NCI-H526 (cell line): ENCODE measurements at regions not wholly inside any gene's neighbourhood (a gene's known extent, or its start where the extent isn't known, plus 50 kb on each side); places are given as distances from the start of the nearest gene placed in this dataset.

ENCODE experiments used
- DNase-seq, 2 experiments: peaks; one replicate each; lab custom pipeline; 2025; lab: John Stamatoyannopoulos, UW

- DNase-seq: peak in 1 of 2 experiments; percentile 32
These were observed 65.7 kb upstream of the CCDC196 start for GRCh38 chr14:66420251-66421006.

- no peak for DNase-seq
These were observed 63.9 kb upstream of the CCDC196 start for GRCh38 chr14:66421990-66422946.

DNA sequence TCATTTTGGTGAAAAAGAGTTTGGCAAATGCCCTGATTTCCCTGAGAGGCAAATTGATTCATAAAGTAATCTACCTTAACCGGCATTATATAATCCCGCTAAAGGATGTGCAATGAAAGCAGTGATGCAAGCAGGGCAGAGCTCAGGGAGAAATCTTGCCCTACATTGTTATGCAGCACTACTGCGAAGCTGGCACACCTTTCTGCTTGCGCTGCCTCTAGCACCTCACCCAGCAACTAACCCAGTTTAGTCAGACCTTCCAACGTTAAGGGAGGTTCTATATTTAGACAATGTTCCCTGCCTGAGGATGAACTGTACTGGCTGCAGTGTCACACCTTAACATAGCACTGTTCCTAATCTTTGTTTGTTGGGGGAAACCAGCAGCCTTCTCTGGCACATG is 60.8 kb upstream of the CCDC196 start:
- no peak for DNase-seq

DNA sequence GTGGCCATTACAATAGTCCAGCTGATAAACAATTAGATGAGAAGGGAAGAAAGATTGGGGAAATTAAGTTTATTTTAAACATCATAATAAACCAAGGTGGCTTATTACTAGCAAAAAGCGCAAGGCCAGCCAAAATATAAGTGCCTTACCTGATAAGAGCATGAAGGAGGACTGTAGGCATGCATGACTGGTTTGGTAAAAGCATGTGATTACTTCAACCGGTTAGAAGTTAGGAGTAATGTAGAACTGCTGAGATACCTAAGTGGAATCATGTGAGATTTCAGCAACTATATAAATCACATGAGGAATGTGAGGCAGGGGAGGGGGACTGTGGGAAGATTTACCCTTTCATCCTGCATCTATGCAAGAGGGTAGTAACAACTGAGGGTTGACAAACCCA is 59.7 kb upstream of the CCDC196 start:
- no peak for DNase-seq

DNA sequence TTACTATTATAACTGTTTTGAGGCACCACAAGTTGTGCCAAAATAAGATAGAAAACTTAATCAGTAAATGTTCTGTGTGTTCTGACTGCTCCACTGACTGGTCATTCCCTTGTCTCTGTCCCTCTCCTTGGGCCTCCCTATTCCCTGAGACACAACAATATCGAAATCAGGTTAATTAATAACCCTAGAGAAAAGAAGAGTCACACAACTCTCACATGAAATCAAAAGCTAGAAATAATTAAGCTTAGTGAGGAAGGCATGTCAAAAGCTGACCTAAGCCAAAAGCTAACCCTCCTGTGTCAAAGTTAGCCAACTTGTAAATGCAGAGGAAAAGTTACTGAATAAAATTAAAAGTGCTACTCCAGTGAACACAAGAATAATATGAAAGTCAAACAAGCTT is 53.8 kb upstream of the CCDC196 start:
- no peak for DNase-seq

- DNase-seq: no peak
These were observed 51.7 kb upstream of the CCDC196 start for GRCh38 chr14:66434464-66434863.

GRCh38 chr14:66435683-66436082 is 50.5 kb upstream of the CCDC196 start:
- no peak for DNase-seq
